Neural progenitor cell (in vitro differentiated cells): ENCODE measurements at regions not wholly inside any gene's neighbourhood (a gene's known extent, or its start where the extent isn't known, plus 50 kb on each side); places are given as distances from the start of the nearest gene placed in this dataset.

Experiments
- EZH2 ChIP-seq: fragments of 200-600 bp; sonication (generic); IDR thresholded peaks from 2 replicates; pipeline ENCODE4 v1.6.1; 2017; ENCODE audit warnings: antibody characterized with exemption, mild to moderate bottlenecking, moderate library complexity
- EZH2phosphoT487 ChIP-seq: fragments of 200-600 bp; sonication (generic); IDR thresholded peaks from 2 replicates; pipeline ENCODE4 v1.6.1; 2017; ENCODE audit warnings: antibody characterized with exemption
- TF ChIP-seq, protein P1 (sequence below): fragments of 200-600 bp; sonication (generic); IDR thresholded peaks from 2 replicates; pipeline ENCODE4 v1.5.1; 2017; ENCODE audit warnings: antibody characterized with exemption, mild to moderate bottlenecking

- TF ChIP-seq EZH2phosphoT487, result no peak
- TF ChIP-seq, protein P1, sequence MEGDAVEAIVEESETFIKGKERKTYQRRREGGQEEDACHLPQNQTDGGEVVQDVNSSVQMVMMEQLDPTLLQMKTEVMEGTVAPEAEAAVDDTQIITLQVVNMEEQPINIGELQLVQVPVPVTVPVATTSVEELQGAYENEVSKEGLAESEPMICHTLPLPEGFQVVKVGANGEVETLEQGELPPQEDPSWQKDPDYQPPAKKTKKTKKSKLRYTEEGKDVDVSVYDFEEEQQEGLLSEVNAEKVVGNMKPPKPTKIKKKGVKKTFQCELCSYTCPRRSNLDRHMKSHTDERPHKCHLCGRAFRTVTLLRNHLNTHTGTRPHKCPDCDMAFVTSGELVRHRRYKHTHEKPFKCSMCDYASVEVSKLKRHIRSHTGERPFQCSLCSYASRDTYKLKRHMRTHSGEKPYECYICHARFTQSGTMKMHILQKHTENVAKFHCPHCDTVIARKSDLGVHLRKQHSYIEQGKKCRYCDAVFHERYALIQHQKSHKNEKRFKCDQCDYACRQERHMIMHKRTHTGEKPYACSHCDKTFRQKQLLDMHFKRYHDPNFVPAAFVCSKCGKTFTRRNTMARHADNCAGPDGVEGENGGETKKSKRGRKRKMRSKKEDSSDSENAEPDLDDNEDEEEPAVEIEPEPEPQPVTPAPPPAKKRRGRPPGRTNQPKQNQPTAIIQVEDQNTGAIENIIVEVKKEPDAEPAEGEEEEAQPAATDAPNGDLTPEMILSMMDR, result no peak
- TF ChIP-seq EZH2, result no peak
These were observed 126.3 kb downstream of the C6orf118 start for GRCh38 chr6:165183071-165183470.
